ELF-1 (cell line): ENCODE measurements at regions not wholly inside any gene's neighbourhood (a gene's known extent, or its start where the extent isn't known, plus 50 kb on each side); places are given as distances from the start of the nearest gene placed in this dataset.
"Not testable (repeated sequence)": the region's sequence is repeated elsewhere in the genome, so short reads cannot be mapped to it uniquely, and the experiment has no call there.

Experiments
- DNase-seq: peaks from one replicate; pipeline ENCODE4 v3.0.0-alpha.2; 2016; ENCODE audit warnings: low read depth, low spot score

DNA sequence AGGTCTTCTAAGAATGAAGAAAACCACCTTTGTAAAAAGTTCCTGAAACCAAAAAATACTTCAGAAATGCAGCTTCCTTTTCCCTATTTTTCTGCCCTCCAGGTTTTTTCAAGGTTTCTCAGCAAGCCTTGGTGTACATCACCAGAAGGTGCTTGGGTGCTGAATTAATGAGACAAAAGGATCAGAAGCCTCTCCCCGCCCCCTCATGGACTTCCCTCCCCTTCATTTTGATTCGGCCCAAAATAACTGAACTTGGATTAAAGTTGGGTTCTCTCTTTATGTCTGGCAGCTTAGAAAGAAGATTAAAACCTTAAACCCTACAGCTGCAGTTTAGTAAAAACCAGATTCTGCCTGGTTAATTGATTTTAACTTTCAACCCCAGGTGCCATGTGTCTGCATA, 121.7 kb upstream of the ERCC4 start:
- DNase-seq, result no peak

DNA sequence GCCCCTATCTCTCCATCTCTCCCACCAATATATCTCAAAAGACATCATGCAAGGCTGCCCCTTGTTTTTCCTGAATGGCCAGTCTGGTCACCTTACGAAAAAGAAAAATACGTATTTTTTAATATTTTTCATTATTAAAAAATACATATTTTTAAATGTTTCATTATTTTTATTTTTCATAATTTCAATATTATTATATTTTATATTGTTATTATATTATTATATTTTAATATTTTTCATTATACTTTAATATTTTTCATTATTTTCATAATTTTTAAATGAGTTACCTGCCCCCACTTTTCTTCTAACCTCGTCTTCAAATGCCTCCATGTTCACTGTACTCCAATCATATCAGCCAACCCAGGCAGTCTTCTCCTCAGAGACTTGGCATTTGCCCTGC, 116.0 kb upstream of the ERCC4 start:
- no peak for DNase-seq

DNA sequence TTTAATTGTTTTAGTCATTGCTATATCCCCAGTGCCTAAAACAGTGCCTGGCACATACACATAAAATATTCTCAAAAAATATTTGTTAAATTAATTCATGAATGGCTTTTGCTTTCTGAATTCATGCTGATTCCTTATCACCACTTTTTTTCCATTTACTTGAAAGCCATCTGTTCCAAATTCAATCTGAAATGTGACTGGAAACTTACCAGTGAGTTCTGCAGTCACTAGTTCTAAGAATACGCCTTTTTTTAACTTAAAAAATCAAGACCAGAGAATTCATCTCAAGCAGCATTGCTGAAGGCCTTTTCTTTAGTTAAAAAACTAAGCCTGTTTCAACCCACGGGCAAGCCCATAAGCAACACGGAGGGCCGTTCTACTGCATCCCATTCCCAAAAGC, 114.0 kb upstream of the ERCC4 start:
- DNase-seq, result no peak

DNA sequence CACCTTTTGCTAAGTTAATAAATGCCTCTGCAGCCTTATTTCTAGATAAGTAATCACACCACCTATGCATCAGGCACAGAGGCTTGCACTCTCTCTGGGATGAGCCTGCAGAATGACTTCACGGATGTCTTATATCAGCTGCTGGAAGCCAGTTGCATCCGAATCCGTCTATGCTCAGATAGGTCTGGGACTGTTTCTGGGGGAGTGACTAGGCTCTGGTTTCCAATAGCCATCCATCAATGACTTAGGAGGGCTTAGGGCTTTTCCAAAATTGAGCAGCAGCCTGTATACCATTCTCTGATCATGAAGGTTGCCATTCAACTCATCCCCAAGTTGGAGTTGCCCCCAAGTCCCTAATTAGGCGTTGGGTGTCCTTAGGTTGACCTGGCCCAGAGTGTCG, 113.3 kb upstream of the ERCC4 start:
- DNase-seq, result no peak

DNA sequence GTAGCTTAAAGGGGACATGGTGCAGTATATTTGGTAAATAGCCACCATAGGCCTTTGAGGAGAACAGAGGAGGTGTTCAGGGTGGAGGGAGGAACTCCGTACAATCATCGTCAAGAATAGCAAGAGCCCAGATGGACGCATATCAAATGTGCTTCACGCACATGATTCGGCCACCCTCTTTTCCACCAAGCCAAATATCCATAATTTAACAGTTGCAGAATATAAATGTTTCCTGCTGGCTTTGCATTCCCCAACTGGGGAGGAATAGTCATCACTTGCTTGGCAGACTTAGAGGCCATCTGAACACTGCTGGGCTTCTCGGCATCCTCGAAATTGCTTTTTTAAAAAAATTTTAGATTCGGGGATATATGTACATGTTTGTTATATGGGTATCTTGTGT, 111.9 kb upstream of the ERCC4 start:
- no peak for DNase-seq

DNA sequence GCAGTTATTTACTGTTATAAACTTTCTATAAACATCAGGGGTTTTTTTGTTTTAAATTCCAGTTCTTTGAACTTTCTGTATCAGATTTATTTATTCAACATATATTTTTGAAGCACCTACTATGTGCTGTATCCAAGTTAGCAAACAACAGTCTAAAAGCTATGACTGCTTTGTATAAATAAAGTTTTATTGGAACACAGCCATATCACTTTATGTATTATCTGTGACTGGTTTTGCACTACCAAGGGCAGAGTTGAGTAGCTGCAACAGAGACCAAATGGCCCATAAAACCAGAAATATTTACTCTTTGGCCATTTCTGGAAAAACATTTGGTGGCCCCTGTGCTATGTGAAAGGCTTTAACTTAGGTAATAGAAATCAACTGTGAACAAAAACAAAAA, 110.2 kb upstream of the ERCC4 start:
- DNase-seq, result no peak

DNA sequence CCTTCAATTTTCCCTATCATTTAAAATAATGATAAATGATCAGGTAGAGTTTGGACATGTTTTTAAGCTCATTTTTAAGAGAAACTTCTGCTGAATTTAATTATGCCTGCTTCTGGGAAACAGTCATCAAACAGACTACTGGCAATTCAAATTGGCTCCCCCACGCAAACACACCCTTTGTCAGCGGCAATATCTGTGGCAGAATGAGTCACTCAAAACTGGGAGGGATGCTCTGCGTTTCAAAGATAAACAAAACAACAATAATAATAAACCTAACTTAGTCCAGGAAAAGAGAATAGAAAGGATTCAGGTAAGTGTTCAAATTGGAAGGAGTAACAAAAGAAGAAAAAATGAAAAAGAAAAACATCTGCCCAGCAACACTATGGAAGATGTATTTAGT, 108.1 kb upstream of the ERCC4 start:
- no peak for DNase-seq

DNA sequence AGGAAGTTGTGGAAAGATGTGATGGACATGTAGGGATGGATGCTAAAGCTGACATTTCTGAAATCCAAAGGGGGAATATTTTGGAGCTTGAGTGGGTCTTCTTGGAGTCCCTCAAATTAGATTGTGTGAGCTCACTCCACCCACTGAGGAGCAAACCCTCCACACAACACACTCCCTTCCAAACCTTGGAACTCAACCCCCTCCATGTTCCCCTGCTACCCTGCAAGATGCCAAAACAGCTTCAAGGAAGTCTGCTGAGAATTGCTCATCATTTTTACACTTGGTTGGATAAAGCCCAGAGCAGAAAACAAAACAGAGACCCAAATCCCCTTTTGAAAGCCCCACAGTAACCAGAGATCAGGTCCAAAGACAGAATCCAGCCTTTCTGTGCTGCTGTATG, 103.3 kb upstream of the ERCC4 start:
- no peak for DNase-seq

DNA sequence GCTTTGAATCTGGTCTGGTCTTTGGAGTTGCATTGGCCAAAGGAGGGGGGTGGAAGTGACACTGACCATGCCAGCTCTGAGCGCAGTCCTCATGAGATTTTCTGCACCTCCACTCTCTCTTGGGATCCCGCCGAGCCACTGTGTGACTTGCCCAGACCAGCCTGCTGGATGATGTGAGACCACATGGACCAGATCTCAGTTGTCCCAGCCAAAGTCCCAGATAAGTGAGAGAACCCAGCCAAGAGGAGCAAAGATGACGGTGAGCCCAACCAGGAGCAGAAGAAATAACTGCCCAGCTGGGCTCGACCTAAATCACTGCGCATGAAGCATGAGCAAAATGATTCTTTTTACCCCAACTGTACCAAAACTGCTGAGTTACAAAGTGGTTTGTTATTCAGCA, 96.5 kb upstream of the ERCC4 start:
- no peak for DNase-seq

DNA sequence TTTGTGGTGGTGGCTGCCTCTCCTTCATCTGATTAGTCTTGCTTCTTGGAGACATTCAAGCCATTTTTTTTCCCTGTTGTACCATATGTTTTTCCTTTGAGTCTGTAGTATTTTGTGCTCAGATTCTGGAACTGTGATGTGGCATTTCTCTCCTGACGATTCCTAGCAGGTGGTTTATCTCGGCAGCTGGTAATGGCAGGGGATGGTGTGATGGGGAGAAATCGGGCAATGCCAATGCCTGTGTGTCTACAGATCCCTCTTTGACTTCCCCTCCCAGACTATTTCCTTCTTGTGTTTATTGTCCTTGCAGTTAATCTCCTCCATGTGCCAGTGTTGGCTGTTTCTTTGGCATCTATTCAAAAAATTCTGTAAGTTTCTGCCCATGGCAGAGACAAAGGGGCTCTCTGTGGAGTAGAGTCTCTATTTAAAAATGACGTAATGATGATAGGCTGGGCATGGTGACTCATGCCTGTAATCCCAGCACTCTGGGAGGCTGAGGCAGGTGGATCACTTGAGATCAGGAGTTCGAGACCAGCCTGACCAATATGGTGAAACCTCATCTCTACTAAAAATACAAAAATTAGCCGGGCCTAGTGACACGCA, 90.2 kb upstream of the ERCC4 start:
- no peak for DNase-seq

DNA sequence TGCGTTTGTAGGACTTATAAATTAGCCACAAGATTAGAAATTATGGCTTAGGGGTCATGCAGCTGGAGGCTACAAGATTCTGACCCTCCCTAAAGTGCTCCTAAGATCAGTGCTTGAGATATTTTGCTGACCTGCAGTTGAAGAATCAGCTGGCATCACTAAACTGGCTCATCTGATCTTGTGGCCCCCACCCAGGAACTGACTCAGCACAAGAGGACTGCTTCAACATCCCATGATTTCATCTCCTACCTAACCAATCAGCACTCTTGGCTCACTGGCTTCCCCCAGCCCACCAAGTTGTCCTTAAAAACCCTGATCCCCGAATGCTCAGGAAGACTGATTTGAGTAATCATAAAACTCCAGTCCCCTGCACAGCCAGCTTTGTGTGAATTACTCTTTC, 86.4 kb upstream of the ERCC4 start:
- DNase-seq, result no peak

DNA sequence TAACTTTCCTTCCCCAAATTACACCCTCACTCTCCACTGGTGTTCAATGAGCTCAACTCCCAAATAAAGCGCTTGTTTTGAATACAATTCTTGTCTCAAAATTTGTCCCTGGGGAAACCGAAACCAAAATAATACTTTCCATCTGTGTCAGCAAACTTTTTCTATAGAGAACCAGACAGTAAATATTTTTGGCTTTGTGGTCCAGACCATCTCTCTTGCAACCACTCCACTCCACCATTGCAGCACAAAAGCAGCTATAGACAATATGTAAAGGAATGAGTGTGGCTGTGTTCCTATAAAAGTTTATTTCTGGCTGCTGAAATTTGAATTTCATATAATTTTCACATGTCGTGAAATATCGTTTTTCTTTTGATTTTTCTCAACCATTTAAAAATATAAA, 84.6 kb upstream of the ERCC4 start:
- DNase-seq, result no peak

DNA sequence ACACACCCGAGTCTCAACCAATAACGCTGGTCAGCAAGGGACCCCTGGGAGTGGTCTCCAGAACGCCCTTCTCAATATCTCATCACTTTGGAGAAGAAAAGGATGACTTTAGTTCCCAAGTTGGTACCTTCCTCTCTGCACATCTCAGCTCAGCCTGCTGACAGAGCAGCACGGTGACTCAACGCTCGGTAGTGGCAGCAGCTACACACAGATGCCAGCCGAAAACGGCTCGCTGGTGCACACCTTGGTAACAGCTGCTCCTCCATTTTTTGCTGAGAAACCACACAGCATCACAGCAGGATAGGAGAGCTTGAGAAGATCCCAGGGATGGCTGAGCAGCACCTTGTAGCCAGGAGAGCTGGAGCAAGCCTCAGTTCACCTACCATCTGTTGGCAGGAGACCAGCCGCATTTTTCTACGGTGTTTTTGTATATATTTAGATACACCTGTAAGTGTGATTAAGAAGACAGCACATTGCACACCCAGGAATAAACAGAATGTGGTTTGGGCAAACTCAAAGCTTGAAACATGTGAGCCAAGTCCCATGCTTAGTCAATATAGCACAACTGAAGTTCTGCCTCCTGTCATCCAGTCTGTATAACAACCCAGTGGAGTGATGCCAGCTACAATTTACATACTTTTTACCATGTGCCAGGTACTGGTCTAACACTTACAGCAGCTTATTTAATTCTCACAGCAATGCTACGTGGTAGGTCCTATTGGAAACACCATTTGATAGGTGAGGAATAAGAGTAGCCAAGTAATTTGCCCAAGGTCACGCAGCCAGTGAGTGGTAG, 83.8 kb upstream of the ERCC4 start:
- no peak for DNase-seq

DNA sequence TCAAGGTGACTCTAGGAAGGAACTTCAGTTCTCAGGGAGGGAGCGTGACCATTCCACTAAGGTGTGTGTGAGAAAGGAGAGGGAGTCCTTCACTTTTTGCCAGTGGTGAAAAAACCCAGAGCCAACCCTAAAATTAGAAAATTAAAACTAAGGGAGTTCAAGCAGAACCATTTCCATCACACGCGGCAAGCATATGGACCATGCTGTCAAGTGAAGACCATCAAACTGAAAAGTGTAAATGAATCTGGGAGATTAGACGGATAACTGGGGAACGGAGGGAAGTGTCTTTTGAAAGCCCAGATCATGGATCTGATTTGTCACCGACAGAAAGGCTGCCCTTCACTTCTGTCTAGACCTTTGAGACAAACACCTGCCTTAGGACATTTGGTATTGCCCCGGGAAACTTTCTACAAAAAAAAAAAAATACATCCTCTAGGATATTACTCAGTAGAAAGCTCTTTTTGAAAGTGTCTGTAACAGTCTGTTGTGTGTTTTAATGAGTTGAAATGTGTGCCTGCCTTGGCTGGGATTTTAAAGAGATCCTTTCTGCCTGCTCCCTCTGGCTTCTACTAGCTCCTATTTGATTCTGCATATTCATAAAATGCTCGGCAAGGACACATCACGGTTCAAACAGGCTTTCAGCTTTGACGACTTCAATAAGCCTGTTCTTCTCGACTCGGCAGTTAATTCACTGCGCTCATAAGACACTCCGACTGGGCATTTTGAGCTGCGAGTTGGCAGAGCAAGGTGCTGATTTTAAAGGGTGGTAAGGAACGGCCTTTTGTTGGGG, 81.4 kb upstream of the ERCC4 start:
- DNase-seq, result no peak

DNA sequence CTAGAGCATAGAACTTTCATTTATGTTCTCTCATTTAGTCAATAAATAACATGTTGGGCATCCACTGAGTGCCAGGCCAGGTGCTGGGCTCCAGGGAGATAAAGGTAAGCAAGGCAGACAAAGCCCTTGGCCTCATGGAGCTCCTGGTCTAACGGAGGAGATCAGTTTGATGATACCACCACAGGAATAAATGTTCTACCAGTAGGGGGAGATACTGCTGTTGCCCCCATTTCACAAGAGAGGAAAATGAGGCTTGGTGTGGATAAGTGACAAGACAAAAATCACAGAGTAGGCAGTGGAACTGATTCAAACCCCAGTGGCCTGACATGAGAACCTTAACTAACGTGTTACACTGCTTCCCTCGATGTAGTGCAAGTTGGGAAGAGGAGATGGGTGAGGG, 80.4 kb upstream of the ERCC4 start:
- no peak for DNase-seq

DNA sequence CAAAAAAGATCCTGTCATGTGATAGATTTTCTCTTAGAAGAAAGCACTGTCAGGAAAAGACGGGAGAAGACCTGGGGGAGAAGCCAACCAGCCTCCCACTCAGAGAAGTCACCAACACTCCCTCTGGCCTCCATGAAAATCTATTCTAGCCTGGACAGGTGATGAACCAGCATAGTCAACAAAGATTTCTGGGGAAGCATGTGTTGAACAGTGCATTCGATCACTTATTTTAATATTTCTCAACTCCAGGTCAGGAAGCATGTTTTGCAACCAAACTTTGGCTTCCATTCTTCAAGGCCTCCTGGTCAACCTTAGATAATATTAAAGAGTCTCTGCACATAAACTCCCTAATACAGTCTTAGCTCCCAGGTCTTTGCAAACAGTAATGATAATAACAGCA, 74.7 kb upstream of the ERCC4 start:
- no peak for DNase-seq

DNA sequence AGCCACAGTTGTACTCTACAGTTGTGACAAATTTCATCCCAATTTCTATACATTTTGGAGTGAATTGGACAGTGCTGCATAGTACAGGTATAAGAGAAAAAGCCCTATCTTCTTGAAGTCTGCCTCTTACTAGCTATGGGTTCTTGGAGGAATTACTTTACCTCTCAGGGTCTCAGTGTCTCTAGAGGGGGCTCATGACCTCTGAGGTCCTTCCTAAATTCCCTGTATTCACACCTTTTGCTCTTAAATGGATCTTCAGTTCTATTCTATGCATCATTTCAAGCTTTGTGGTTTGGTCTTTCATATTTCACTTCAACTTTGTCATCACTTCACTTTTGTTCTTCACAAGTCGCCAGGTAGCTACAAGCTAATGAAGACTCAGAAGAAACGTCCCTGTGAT, 71.2 kb upstream of the ERCC4 start:
- DNase-seq, result no peak

DNA sequence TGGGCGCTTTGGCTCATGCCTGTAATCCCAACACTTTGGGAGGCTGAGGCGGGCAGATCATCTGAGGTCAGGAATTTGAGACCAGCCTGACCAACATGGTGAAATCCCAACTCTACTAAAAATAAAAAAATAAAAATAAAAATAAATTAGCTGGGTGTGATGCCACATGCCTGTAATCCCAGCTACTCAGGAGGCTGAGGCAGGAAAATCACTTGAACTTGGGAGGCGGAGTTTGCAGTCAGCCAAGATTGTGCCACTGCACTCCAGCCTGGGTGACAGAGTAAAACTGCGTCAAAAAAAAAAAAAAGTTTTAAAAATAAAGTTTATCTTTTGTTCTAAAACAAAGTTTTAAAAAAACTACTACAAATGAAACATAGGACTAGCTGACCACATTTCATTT, 69.8 kb upstream of the ERCC4 start:
- DNase-seq, result not testable (repeated sequence)

DNA sequence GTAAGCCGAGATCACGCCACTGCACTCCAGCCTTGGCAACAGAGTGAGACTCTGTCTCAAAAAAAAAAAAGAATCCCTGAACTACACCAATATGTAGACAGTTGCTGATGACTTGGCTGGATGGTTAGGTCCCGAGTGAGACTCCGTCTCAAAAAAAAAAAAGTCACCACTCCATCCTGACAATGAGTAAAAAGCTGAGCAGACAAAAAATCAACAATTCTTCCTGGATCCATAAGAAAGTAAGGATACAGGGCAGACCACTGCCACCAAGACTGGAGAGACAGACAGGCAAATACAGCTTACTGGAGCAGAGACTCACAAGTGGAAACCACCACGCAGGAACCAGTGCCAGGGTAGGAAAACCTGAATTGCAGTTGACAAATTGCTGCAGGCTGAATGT, 67.1 kb upstream of the ERCC4 start:
- no peak for DNase-seq

DNA sequence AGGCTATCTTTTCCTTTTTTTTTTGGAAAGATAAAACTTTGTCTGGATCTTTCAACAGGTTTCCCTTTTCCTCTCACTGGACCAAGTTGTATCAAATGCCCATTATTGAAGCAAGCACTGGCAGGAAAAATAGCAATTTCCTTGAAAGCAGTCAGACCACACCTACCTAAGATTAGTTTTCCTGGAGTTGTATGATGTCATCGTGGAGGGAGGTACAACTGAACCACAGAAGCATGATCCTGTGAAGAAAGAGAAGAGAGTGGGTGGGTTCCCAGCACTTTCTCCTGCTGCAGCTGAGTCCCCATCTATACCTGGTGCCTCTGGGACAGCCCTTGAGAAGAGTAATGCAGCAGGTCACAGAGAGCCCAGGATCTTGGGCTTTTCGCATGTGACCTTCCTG, 63.6 kb upstream of the ERCC4 start:
- DNase-seq, result no peak

DNA sequence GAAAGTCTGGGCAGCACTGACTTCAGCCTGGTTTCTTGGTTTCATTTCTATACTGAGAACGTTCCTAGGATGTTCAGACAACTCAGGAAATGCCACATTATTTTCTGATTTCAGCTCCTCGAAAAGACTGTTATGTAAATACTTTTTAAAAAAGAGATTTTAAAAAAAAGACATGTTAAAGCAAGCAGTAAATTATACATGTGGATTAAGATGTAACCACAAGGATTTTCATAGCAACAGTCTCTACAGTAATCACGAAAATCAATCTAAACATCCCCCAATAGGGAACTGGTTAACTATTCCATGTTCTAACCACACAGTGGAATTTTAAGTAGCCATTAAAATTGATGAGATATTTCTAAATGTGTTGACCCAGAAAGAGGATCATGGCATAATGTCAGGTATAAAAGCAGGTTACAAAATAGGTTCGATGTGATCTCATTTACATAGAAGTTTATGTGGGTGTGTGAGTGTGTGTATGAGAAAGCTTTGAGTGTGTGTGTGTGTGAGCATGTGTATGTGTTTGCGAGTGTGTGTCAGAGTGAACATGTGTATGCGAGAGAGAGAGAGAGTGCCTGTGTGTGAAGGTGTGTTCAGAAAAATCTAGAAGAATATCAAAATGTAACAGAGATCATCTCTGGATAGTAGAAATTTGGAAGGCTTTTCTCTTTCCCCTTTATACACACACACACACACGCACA, 63.0 kb upstream of the ERCC4 start:
- DNase-seq, result no peak

DNA sequence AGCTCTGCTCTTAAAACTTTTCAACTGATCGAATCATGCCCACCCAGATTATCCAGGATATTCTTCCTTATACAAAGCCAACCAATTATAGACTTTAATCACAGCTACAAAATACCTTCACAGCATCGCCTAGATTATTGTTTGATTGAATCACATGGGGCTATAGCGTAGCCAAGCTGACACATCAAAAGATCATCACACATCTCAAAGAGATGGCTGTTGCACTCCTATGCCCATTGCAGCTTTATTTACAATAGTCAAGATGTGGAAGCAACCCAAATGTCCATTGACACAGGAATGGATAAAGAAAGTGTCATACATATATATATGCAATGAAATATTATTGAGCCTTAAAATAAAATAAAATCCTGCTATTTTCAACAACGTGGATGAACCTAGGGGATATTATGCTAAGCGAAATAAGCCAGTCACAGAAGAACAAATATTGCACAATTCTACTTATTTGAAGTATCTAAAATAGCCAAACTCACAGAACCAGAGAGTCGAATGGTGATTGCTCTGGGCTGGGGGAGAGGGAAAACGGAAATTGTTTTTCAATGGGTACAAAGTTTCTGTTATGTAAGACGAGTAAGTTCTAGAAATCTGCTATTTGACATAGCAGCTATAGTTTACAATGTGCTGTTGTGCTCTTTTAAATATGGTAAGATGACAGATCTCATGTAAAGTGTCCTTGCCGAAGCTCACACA, 60.9 kb upstream of the ERCC4 start:
- DNase-seq, result no peak
